Stimulated activated CD8-positive, alpha-beta memory T cell treated with anti-CD3 and anti-CD28 coated beads, Interleukin-7, amount 100 ng/mL, for 4 hours (primary cell): ENCODE measurements at regions not wholly inside any gene's neighbourhood (a gene's known extent, or its start where the extent isn't known, plus 50 kb on each side); places are given as distances from the start of the nearest gene placed in this dataset.

Source experiments
- DNase-seq, 2 donors: peaks; one replicate each; pipeline ENCODE4 v3.0.0-alpha.2; 2020; ENCODE audit warnings: low read depth in 2 of 2

- DNase-seq: no peak
These were observed 206.0 kb downstream of the BCOR start for GRCh38 chrX:39891781-39892180.

GRCh38 chrX:39893417-39894338 is 204.1 kb downstream of the BCOR start:
- no peak for DNase-seq

- no peak for DNase-seq
These were observed 203.1 kb downstream of the BCOR start for GRCh38 chrX:39894683-39895082.

- DNase-seq: no peak
These were observed 202.3 kb downstream of the BCOR start for GRCh38 chrX:39895218-39896110.

GRCh38 chrX:39896951-39897740 is 200.6 kb downstream of the BCOR start:
- no peak for DNase-seq

- DNase-seq: no peak
These were observed 200.0 kb downstream of the BCOR start for GRCh38 chrX:39897741-39898097.

GRCh38 chrX:39898147-39898546 is 199.6 kb downstream of the BCOR start:
- DNase-seq: no peak

- DNase-seq: no peak
These were observed 198.7 kb downstream of the BCOR start for GRCh38 chrX:39899059-39899458.

- no peak for DNase-seq
These were observed 197.6 kb downstream of the BCOR start for GRCh38 chrX:39899856-39900776.

GRCh38 chrX:39900777-39901170 is 197.0 kb downstream of the BCOR start:
- no peak for DNase-seq

GRCh38 chrX:39903343-39903742 is 194.4 kb downstream of the BCOR start:
- no peak for DNase-seq

GRCh38 chrX:39903937-39904336 is 193.8 kb downstream of the BCOR start:
- no peak for DNase-seq

GRCh38 chrX:39904816-39905537 is 192.8 kb downstream of the BCOR start:
- DNase-seq: no peak

GRCh38 chrX:39905538-39905891 is 192.2 kb downstream of the BCOR start:
- no peak for DNase-seq

GRCh38 chrX:39905946-39906345 is 191.8 kb downstream of the BCOR start:
- no peak for DNase-seq

GRCh38 chrX:39907964-39908661 is 189.6 kb downstream of the BCOR start:
- no peak for DNase-seq

- DNase-seq: no peak
These were observed 187.8 kb downstream of the BCOR start for GRCh38 chrX:39909996-39910395.

GRCh38 chrX:39910651-39911050 is 187.1 kb downstream of the BCOR start:
- DNase-seq: no peak

- DNase-seq: no peak
These were observed 186.4 kb downstream of the BCOR start for GRCh38 chrX:39911278-39911897.
